BE2C (cell line): ENCODE measurements at regions not wholly inside any gene's neighbourhood (a gene's known extent, or its start where the extent isn't known, plus 50 kb on each side); places are given as distances from the start of the nearest gene placed in this dataset.

ENCODE experiments used
- DNase-seq: peaks from one replicate; pipeline ENCODE4 v3.0.0-alpha.2; 2020
- H3K27me3 ChIP-seq: fragments of 250-450 bp; sonication (Bioruptor Pico); 2 replicates; pipeline ENCODE4 v1.5.1; 2020; ENCODE audit warnings: mild to moderate bottlenecking
- H3K36me3 ChIP-seq: fragments of 250-450 bp; sonication (Bioruptor Pico); 2 replicates; pipeline ENCODE4 v1.5.1; 2020; ENCODE audit warnings: mild to moderate bottlenecking
- H3K4me1 ChIP-seq: fragments of 250-450 bp; sonication (Bioruptor Pico); 2 replicates; pipeline ENCODE4 v1.5.1; 2020
- H3K4me3 ChIP-seq: 2 replicates; pipeline ENCODE4 v1.5.1; 2011; ENCODE audit warnings: low read depth, low read length
- H3K9me3 ChIP-seq: fragments of 250-450 bp; sonication (Bioruptor Pico); 2 replicates; pipeline ENCODE4 v1.5.1; 2020
- CTCF ChIP-seq: IDR thresholded peaks from 2 replicates; pipeline ENCODE4 v1.5.1; 2012; ENCODE audit warnings: mild to moderate bottlenecking, low read depth, low read length

- TF ChIP-seq CTCF: no peak
- no peaks in the 10 kb centered on the region for H3K4me1 ChIP-seq
- H3K27me3 ChIP-seq: no peaks in the 10 kb centered on the region
- H3K9me3 ChIP-seq: no peaks in the 10 kb centered on the region
- no peak for DNase-seq
- H3K4me3 ChIP-seq: no peak overlapping the region
- no peaks in the 10 kb centered on the region for H3K36me3 ChIP-seq
These were observed 92.7 kb upstream of the KLF12 start for GRCh38 chr13:74226791-74227475.

GRCh38 chr13:74221752-74222151, 87.5 kb upstream of the KLF12 start:
- Histone ChIP-seq H3K4me3 (no peak overlapping the region), H3K4me1 (no peaks in the 10 kb centered on the region), H3K36me3 (no peaks in the 10 kb centered on the region), H3K9me3 (no peaks in the 10 kb centered on the region), H3K27me3 (no peaks in the 10 kb centered on the region)
- TF ChIP-seq CTCF: no peak
- DNase-seq: no peak

DNA sequence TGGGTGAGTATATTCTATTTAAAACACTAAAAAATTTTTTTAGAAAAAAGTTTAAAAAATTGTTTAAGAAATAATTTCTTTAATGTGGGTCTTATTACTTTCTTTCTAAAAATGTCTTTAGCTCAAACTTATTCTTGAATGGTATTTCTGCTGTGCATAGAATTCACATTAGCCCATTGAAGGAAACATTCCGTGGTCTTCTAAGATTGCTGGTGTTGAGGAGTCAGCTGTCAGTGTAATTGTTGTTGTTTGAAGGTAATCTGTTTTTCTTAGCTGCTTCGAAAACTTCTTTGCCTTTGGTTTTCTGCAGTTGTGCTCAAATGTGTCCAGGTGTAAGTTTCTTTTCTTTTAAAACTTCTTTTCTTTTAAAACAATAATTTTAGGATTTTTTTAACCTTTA, 85.4 kb upstream of the KLF12 start:
- Histone ChIP-seq H3K36me3 (no peaks in the 10 kb centered on the region), H3K27me3 (no peaks in the 10 kb centered on the region), H3K9me3 (no peaks in the 10 kb centered on the region), H3K4me1 (no peaks in the 10 kb centered on the region), H3K4me3 (no peak overlapping the region)
- TF ChIP-seq CTCF: no peak
- no peak for DNase-seq

- Histone ChIP-seq H3K36me3 (no peaks in the 10 kb centered on the region), H3K9me3 (no peaks in the 10 kb centered on the region), H3K27me3 (no peaks in the 10 kb centered on the region), H3K4me3 (no peak overlapping the region), H3K4me1 (no peaks in the 10 kb centered on the region)
- TF ChIP-seq CTCF: no peak
- DNase-seq: no peak
These were observed 84.1 kb upstream of the KLF12 start for GRCh38 chr13:74218291-74218690.

DNA sequence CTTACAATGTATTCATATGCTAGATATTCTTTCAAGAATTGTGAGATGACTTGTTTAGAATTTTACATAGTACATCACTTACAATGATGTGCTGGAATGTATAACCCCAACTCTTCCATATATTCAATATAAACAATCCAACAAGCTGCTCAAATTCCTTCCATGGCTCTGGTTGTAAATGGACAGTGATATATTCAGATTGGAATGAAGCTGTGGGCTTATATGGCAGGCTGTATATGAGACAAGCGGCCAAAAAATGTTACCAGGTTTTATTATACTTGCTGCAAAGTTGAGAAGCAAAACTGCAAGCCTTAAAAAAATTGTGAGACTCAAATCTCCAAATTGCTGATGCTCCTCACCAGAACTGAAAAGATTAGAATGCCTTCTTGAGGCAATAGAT, 83.6 kb upstream of the KLF12 start:
- H3K27me3 ChIP-seq: no peaks in the 10 kb centered on the region
- no peaks in the 10 kb centered on the region for H3K9me3 ChIP-seq
- no peaks in the 10 kb centered on the region for H3K36me3 ChIP-seq
- TF ChIP-seq CTCF: no peak
- H3K4me3 ChIP-seq: no peak overlapping the region
- H3K4me1 ChIP-seq: no peaks in the 10 kb centered on the region
- no peak for DNase-seq

DNA sequence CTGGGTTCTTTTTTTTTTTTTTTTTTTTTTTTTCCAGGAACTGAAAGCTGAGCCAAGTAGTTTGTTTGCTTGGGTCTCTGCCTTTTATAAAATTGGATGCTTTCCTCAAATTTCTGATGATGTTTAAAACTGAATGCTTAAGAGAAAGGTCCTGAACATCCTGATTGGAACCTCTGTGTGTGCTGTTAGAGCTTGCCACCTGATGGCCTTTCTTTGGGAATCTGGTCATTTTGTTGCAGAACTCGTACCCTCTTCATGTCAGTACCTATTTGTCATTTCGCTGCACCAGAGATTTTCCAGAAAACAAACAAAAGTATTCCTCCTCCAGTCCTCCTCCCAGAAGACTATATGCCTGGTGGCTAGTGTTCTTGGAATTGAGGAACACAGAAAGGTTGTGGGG, 81.2 kb upstream of the KLF12 start:
- H3K27me3 ChIP-seq: no peaks in the 10 kb centered on the region
- H3K4me3 ChIP-seq: no peak overlapping the region
- H3K9me3 ChIP-seq: no peaks in the 10 kb centered on the region
- peaks cover 17% of the 10 kb centered on the region for H3K4me1 ChIP-seq
- no peaks in the 10 kb centered on the region for H3K36me3 ChIP-seq
- no peak for DNase-seq
- no peak for TF ChIP-seq CTCF
